ENCODE measurements at regions not wholly inside any gene's neighbourhood (a gene's known extent, or its start where the extent isn't known, plus 50 kb on each side); places are given as distances from the start of the nearest gene placed in this dataset.

- TF ChIP-seq GATA1 (IDR thresholded peaks at IDR 0.05; ENCODE audit: low read depth, low read length), result no peak
- TF ChIP-seq POLR2A (IDR thresholded peaks at IDR 0.05; ENCODE audit: low read length), result no peak
- DNase-seq, result no peak
These were observed 771.2 kb upstream of the SALL3 start for GRCh38 chr18:78208461-78208860.

DNA sequence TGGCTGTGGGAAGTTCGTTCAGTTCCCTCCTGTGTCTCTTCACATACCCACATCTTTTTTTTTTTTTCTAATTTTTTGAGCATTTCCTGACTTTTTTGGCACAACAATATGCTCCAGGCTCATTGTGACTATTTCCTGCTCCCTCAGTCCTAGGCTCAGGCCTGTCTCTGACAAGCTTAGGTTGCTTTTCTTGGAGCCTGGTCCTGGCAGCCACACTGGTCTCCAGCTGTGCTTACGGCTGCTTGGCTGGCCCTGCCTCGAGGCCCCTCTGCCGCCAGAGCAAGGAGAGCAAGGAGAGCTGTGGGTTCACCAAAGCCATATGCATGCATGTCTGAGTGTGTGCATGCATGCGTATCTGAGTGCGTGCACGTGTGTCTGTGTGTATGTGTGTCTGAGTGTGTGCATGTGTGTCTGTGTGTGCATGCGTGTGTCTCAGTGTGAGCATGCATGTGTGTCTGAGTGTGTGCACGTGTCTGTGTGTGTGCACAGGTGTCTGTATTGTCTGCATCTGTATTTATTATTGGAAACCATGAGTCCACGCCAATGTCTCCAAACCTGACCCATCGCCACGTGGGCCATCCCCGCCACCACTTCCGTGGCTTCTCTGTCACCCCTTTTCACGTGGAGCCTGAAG, 766.1 kb upstream of the SALL3 start:
- DNase-seq, result no peak
- TF ChIP-seq GATA1 (IDR thresholded peaks at IDR 0.05; ENCODE audit: low read depth, low read length), result no peak
- no peak for TF ChIP-seq POLR2A (IDR thresholded peaks at IDR 0.05; ENCODE audit: low read length)

DNA sequence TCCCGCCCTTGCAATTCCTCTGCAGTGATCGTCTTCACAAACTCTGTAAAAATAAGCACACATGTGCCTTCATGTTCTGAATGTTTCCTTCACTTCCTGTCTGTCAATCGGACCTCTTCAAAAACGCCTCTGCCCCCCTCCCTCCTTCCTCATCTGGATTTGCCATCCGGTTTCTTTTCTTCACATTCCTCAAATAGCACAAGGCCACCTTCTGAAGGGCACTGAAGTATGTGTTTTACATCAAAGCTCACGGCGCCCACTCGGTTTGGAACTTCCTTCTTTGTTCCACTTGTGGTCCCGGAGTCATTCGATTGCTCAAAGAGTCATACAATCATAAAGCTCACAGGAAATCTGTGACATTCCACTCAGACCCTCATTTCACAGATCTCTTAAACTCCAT, 758.1 kb upstream of the SALL3 start:
- TF ChIP-seq GATA1 (IDR thresholded peaks at IDR 0.05; ENCODE audit: low read depth, low read length) (no peak), POLR2A (IDR thresholded peaks at IDR 0.05; ENCODE audit: low read length) (no peak)
- no peak for DNase-seq

GRCh38 chr18:78228974-78229373, 750.6 kb upstream of the SALL3 start:
- DNase-seq, result no peak
- TF ChIP-seq GATA1 (IDR thresholded peaks at IDR 0.05; ENCODE audit: low read depth, low read length), result no peak
- no peak for TF ChIP-seq POLR2A (IDR thresholded peaks at IDR 0.05; ENCODE audit: low read length)

GRCh38 chr18:78230911-78231310, 748.7 kb upstream of the SALL3 start:
- TF ChIP-seq POLR2A (IDR thresholded peaks at IDR 0.05; ENCODE audit: low read length) (no peak), GATA1 (IDR thresholded peaks at IDR 0.05; ENCODE audit: low read depth, low read length) (no peak)
- no peak for DNase-seq

- DNase-seq, result no peak
- TF ChIP-seq GATA1 (IDR thresholded peaks at IDR 0.05; ENCODE audit: low read depth, low read length) (no peak), POLR2A (IDR thresholded peaks at IDR 0.05; ENCODE audit: low read length) (no peak)
These were observed 747.4 kb upstream of the SALL3 start for GRCh38 chr18:78232196-78232595.

DNA sequence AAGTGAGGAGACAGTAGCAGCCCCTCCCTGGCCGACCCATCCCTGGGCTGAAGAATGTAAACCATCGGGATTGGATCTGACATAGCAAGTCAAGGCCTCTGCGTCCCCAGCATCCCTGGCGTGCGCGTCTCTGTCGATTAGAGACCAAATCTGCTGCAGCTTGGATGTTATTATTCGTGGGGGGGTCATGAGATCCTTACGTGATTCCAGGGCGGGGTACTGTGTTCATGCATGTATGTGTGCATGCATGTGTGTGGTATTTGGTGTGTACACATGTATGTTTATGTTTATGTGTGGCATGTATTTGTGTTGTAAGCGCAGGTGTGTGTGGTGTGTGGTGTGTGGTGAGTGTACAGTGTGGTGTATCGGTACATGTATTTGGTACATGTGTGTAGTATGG, 741.8 kb upstream of the SALL3 start:
- TF ChIP-seq POLR2A (IDR thresholded peaks at IDR 0.05; ENCODE audit: low read length) (no peak), GATA1 (IDR thresholded peaks at IDR 0.05; ENCODE audit: low read depth, low read length) (no peak)
- DNase-seq, result no peak

GRCh38 chr18:78238404-78239089, 741.1 kb upstream of the SALL3 start:
- peak in 1 of 2 experiments; percentile 53 for DNase-seq

GRCh38 chr18:78239090-78239457, 740.5 kb upstream of the SALL3 start:
- no peak for DNase-seq
- TF ChIP-seq POLR2A (IDR thresholded peaks at IDR 0.05; ENCODE audit: low read length) (no peak), GATA1 (IDR thresholded peaks at IDR 0.05; ENCODE audit: low read depth, low read length) (no peak)

More at GRCh38 chr18:78238404-78239089, 741.1 kb upstream of the SALL3 start:
- TF ChIP-seq GATA1 (IDR thresholded peaks at IDR 0.05; ENCODE audit: low read depth, low read length) (no peak), POLR2A (IDR thresholded peaks at IDR 0.05; ENCODE audit: low read length) (no peak)

- TF ChIP-seq POLR2A (IDR thresholded peaks at IDR 0.05; ENCODE audit: low read length), result no peak
- no peak for TF ChIP-seq GATA1 (IDR thresholded peaks at IDR 0.05; ENCODE audit: low read depth, low read length)
These were observed 739.5 kb upstream of the SALL3 start for GRCh38 chr18:78240101-78240500.

DNA sequence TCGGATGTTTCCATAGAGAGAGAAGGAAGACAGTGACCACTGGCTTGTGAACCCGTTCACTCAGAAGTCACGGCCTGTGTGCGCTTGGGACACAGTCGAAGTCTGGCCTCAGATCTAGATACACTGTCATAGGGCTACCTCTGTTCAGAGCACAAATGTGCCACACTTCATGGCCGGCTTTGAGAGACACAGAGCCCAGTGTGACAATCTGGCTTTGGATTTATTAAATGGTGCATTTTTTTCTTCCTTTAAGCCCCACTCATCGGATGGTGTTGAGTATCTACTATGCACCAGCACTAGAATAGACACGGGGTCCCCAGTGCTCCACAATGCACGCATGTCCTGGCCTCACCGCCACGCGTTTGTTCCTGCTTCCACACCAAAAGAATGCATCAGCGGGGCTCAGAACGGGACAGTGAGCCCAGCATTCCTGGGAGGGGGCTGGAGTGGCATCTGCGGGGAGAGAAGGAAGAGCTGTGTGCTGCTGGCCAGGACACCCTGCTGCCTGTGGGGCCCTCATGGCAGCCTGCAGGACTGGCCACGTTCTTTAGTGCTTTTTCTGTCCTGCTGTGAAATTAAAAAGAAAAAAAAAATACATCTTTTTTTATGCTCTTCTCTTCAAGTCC, 738.9 kb upstream of the SALL3 start:
- no peak for DNase-seq
- no peak for TF ChIP-seq POLR2A (IDR thresholded peaks at IDR 0.05; ENCODE audit: low read length)
- TF ChIP-seq GATA1 (IDR thresholded peaks at IDR 0.05; ENCODE audit: low read depth, low read length), result no peak

More at GRCh38 chr18:78240101-78240500, 739.5 kb upstream of the SALL3 start:
- DNase-seq, result no peak

- no peak for DNase-seq
- no peak for TF ChIP-seq GATA1 (IDR thresholded peaks at IDR 0.05; ENCODE audit: low read depth, low read length)
- no peak for TF ChIP-seq POLR2A (IDR thresholded peaks at IDR 0.05; ENCODE audit: low read length)
These were observed 737.9 kb upstream of the SALL3 start for GRCh38 chr18:78241535-78242253.

DNA sequence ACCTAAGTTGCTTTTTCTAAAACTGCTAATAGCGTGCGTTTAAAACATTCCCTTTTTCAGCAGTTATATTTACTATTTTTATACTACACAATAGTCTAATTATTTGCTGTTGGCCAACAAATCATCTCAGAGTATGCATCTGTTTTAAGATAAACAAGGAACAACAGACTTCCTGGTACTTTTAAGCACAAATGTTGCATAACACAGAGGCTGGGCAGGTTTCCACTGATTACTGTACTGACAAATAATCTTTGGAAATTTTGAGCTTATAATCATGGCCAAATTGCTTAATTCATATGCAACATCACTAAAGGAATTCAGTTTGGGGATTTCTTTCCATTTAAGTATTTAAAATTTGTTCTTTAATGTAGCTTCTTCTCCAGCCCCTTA, 737.4 kb upstream of the SALL3 start:
- DNase-seq, result no peak

GRCh38 chr18:78242806-78243205, 736.8 kb upstream of the SALL3 start:
- no peak for DNase-seq
- TF ChIP-seq POLR2A (IDR thresholded peaks at IDR 0.05; ENCODE audit: low read length) (no peak), GATA1 (IDR thresholded peaks at IDR 0.05; ENCODE audit: low read depth, low read length) (no peak)

More for the DNA sequence above, 737.4 kb upstream of the SALL3 start:
- TF ChIP-seq GATA1 (IDR thresholded peaks at IDR 0.05; ENCODE audit: low read depth, low read length) (no peak), POLR2A (IDR thresholded peaks at IDR 0.05; ENCODE audit: low read length) (no peak)

All from erythroblast (primary cell).